Fibroblast of the conjunctiva (primary cell): ENCODE measurements at regions not wholly inside any gene's neighbourhood (a gene's known extent, or its start where the extent isn't known, plus 50 kb on each side); places are given as distances from the start of the nearest gene placed in this dataset.
"Not testable (repeated sequence)": the region's sequence is repeated elsewhere in the genome, so short reads cannot be mapped to it uniquely, and the experiment has no call there.

Source experiments
- DNase-seq: peaks from one replicate; pipeline ENCODE4 v3.0.0-alpha.2; 2010; ENCODE audit warnings: low read depth

GRCh38 chr20:7174554-7174953 is 407.1 kb downstream of the BMP2 start:
- DNase-seq, result no peak

- not testable (repeated sequence) for DNase-seq
These were observed 408.3 kb downstream of the BMP2 start for GRCh38 chr20:7175827-7176226.

DNA sequence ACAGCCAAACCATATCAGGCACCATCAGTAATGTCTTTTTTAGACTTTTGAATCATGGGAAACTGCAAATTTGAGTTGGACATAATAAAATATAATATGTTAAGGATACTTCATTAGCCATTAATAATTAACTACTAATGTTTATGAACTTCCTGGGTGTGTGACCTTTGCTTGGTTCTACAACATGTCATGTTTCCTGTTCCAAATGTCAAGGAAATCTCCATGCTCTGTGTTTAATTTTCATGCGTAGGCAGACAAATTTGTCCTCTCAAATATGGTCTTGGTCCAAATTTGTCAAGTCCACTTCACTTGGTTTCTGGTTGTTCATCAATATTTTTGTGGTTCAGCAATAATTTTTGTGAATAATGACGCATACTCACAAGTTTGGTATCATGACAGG is 410.5 kb downstream of the BMP2 start:
- no peak for DNase-seq

- peak; percentile 10 for DNase-seq
These were observed 413.0 kb downstream of the BMP2 start for GRCh38 chr20:7180256-7181045.

GRCh38 chr20:7189231-7189630 is 421.7 kb downstream of the BMP2 start:
- DNase-seq, result no peak

- DNase-seq, result no peak
These were observed 426.2 kb downstream of the BMP2 start for GRCh38 chr20:7193681-7194080.

DNA sequence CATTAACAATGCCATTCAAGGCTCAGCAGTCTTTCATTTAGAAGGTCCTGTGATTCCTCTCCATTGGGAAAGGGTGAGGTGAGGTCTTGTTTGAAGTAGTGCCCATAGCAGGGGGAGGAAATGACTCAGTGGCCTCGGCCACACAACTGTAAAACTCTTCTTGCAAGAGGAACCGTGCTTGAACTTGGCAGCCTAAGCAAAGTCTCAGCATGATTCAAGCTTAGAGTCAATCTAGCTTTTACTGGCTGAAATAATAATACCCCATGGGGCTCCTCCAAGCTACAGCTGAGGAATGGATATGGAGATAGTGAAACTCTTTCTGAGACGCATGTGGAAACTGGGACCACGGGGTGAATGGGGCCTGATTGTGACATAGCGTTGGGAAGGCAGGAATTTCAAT is 428.2 kb downstream of the BMP2 start:
- peak; percentile 74 for DNase-seq

DNA sequence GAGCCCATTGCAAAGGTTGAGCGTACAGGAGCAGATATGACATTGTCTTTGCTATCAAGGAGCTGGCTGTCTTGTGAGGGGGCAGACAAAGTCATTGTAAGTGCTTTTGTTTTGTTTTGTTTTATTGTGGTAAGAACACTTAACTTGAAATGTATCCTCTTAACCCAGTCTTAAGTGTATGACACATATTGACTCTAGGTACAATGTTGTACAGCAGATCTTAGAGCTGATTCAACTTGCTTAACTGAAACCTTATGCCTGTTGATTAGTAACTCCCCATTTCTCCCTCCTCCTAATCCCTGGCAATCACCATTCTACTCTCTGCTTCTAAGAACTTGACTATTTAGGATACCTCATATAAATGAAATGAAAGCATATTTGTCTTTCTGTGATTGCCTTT is 429.0 kb downstream of the BMP2 start:
- peak; percentile 35 for DNase-seq

GRCh38 chr20:7199861-7200260 is 432.4 kb downstream of the BMP2 start:
- DNase-seq, result no peak

- no peak for DNase-seq
These were observed 439.8 kb downstream of the BMP2 start for GRCh38 chr20:7207186-7207798.

DNA sequence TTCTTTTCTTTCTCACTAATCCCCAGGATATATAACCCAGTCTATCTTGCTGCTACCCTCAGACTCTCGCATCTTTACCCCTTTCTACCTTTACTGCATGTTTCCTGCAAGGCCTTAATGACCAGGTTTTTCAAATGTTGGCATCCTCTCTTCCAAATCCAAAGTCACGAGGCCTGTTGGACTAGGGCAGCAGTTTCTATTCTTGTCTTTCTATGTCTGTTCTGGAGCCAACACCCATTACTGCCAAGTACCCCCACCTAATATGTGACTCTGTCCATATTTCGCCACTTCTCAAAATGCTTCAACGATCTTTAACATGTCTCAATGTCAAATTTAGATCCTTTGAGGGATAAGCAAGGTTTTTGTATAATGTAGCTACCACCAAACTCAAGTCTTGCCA is 443.4 kb downstream of the BMP2 start:
- no peak for DNase-seq

GRCh38 chr20:7214081-7214740 is 446.7 kb downstream of the BMP2 start:
- no peak for DNase-seq

GRCh38 chr20:7217606-7218005 is 450.1 kb downstream of the BMP2 start:
- DNase-seq, result no peak

DNA sequence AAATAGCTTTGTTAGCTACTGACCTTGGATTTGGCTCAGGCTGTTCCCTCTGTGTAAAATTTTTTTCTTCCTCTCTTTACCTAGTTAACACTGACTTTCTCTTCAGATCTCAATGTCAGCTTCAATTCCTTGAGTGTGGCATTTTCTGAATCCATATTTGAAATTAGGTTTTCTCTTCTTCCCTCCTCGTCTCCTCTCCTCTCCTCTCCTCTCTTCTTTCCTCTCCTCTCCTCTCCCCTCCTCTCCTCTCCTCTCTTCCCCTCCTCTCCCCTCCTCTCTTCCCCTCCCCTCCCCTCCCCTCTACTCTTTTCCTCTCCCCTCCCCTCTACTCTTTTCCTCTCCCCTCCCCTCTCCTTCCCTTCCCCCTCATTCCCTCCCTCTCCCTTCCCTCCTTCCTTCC is 453.3 kb downstream of the BMP2 start:
- DNase-seq, result no peak

GRCh38 chr20:7226156-7226555 is 458.7 kb downstream of the BMP2 start:
- no peak for DNase-seq

DNA sequence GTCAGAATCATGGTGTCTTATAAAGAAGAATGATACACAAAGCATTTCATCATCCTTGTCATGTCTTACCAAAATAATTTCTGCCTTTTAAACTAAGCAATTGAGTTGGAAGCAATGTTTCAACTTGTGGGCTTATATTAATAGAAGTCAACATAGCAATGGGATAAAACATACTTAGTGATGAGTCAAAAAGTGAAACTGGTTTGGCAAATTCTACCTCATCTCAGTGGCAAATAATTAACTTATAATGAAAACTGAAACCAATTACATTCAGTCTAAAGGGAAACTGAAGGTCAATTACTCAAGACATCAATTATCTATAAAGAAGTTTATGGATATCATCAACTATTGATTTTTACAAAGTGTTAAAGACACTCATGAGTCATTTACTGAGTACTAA is 463.8 kb downstream of the BMP2 start:
- no peak for DNase-seq

GRCh38 chr20:7232796-7233195 is 465.3 kb downstream of the BMP2 start:
- no peak for DNase-seq

- DNase-seq, result no peak
These were observed 469.8 kb downstream of the BMP2 start for GRCh38 chr20:7237251-7237650.

DNA sequence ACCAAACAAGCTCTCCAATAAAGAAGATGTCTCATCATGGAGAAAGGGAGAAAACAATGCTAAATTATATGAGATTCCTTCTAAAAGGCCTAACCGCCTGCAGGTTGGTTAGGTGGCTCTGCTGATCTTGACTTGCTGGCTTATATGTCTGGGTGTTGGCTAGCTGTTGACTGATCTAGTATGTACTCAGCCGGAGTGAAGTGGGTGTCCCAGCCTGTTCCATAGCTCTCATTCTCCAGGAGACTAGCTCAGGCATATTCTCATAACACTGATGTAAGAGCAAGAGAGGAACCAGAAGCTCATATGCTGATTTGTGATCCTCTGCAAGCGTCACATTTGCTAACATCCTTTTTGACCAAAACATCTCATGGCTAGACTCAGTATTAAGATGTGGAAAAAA is 473.0 kb downstream of the BMP2 start:
- DNase-seq, result no peak

GRCh38 chr20:7248281-7249201 is 481.1 kb downstream of the BMP2 start:
- peak; percentile 26 for DNase-seq

- no peak for DNase-seq
These were observed 482.9 kb downstream of the BMP2 start for GRCh38 chr20:7250337-7250736.

GRCh38 chr20:7257099-7257498 is 489.6 kb downstream of the BMP2 start:
- no peak for DNase-seq
